Prostate gland (tissue), 2 donors: ENCODE measurements at regions not wholly inside any gene's neighbourhood (a gene's known extent, or its start where the extent isn't known, plus 50 kb on each side); places are given as distances from the start of the nearest gene placed in this dataset.

Experiments
- DNase-seq: peaks from one replicate; pipeline ENCODE4 v3.0.0-alpha.2; 2019; ENCODE audit warnings: low spot score
- H3K27ac ChIP-seq, 2 donors: fragments of 200-600 bp; sonication (generic); 2 replicates each; pipeline ENCODE4 v1.5.1; 2017 to 2019
- H3K27me3 ChIP-seq: fragments of 200-600 bp; sonication (generic); replicated peaks from 2 replicates; pipeline ENCODE4 v1.5.1; 2019; ENCODE audit not compliant: insufficient read depth
- H3K36me3 ChIP-seq, 2 donors: fragments of 200-600 bp; sonication (generic); 1 replicate in 1 of 2; 2 replicates in 1 of 2; pipeline versions ENCODE4 v1.5.1 to v1.8.1; 2017 to 2019
- H3K4me1 ChIP-seq: fragments of 200-600 bp; sonication (generic); replicated peaks from 2 replicates; pipeline ENCODE4 v1.5.1; 2019
- H3K4me3 ChIP-seq, 2 donors: fragments of 200-600 bp; sonication (generic); 2 replicates each; pipeline ENCODE4 v1.5.1; 2017 to 2019
- H3K9me3 ChIP-seq: fragments of 200-600 bp; sonication (generic); 2 replicates; pipeline ENCODE4 v1.5.1; 2017
- POLR2A ChIP-seq: fragments of 450-650 bp; IDR thresholded peaks from one replicate; pipeline ENCODE4 v1.6.1; 2016; ENCODE audit warnings: antibody characterized with exemption, mild to moderate bottlenecking
- POLR2AphosphoS5 ChIP-seq: sonication (generic); formaldehyde crosslinking; IDR thresholded peaks from one replicate; pipeline ENCODE4 v1.6.1; 2017; ENCODE audit warnings: antibody characterized with exemption
- WGBS: methylation state at CpG from one replicate; pipeline ENCODE4 v1.1.5; 2018; 5-methylcytosine and 5-hydroxymethylcytosine counted together
- intact Hi-C: fragments of 100-400 bp; cut with DNase I; formaldehyde crosslinking; loops from one replicate; pipeline ENCODE4 v1.14.2; 2022
- TF ChIP-seq, protein P1 (sequence below), 4 experiments: fragments of 200-600 bp in 2 of 4; fragments of 450-650 bp in 2 of 4; sonication (generic) in 2 of 4; IDR thresholded peaks; 1 replicate in 3 of 4; 2 replicates in 1 of 4; pipeline ENCODE4 v1.5.1; 2016 to 2019; ENCODE audit warnings: antibody characterized with exemption in 4 of 4, mild to moderate bottlenecking in 2 of 4, moderate library complexity in 2 of 4

DNA sequence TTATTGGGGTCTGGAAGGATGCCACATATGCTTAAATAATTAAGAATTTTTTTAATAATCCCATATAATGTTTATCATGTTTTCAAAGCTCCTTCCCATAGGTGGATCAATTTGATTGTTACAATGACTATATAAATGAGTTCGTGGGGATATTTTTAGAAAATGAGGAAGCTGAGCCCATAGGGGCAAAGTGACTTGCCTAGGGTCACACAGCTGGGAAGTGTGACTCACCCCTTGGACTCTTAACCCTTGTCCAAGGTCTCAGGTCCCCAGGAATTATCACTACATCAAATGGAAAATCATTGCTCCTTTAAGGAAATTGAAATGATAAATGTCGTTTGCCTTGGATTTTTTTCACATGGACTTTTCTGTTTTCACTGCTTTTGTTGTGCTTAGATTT is 161.2 kb upstream of the RGMA start:
- TF ChIP-seq POLR2AphosphoS5: no peak
- TF ChIP-seq POLR2A: no peak
- TF ChIP-seq, protein P1, sequence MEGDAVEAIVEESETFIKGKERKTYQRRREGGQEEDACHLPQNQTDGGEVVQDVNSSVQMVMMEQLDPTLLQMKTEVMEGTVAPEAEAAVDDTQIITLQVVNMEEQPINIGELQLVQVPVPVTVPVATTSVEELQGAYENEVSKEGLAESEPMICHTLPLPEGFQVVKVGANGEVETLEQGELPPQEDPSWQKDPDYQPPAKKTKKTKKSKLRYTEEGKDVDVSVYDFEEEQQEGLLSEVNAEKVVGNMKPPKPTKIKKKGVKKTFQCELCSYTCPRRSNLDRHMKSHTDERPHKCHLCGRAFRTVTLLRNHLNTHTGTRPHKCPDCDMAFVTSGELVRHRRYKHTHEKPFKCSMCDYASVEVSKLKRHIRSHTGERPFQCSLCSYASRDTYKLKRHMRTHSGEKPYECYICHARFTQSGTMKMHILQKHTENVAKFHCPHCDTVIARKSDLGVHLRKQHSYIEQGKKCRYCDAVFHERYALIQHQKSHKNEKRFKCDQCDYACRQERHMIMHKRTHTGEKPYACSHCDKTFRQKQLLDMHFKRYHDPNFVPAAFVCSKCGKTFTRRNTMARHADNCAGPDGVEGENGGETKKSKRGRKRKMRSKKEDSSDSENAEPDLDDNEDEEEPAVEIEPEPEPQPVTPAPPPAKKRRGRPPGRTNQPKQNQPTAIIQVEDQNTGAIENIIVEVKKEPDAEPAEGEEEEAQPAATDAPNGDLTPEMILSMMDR (IDR thresholded peaks at IDR 0.05): no peak
- Histone ChIP-seq H3K36me3 (no peaks in the 10 kb centered on the region), H3K4me1 (no peaks in the 10 kb centered on the region), H3K4me3 (no peak overlapping the region), H3K27ac (no peak overlapping the region), H3K27me3 (no peaks in the 10 kb centered on the region), H3K9me3 (no peaks in the 10 kb centered on the region)
- WGBS: 68% methylated on average over 2 of the region's 2 CpGs
- intact Hi-C loops: no loop called here
- no peak for DNase-seq

DNA sequence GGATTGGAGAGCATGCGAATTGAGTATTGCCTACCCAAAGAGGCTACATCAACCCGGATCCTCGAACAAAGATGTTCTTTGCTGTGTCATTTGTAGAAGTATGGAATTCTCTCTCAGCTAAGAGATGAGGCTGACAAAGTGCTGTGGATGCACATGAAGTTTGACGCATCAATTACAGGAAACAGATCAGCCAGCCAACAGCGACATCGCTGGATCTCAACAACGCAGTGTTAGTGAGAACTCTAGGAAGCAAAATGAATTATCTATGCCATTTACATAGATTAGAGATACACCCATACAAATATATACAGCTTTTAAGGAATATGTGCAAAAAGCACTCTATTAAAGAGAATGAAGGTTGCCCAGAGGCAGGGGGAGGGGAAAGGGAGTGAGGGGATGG is 160.6 kb upstream of the RGMA start:
- WGBS: 82% methylated on average over 7 of the region's 7 CpGs
- no peaks in the 10 kb centered on the region for H3K4me1 ChIP-seq
- TF ChIP-seq POLR2A (no peak), POLR2AphosphoS5 (no peak)
- TF ChIP-seq, protein P1 (IDR thresholded peaks at IDR 0.05): no peak
- H3K4me3 ChIP-seq: no peak overlapping the region
- no peaks in the 10 kb centered on the region for H3K9me3 ChIP-seq
- H3K27me3 ChIP-seq: no peaks in the 10 kb centered on the region
- intact Hi-C loops: no loop called here
- DNase-seq: no peak
- no peak overlapping the region for H3K27ac ChIP-seq
- no peaks in the 10 kb centered on the region for H3K36me3 ChIP-seq

DNA sequence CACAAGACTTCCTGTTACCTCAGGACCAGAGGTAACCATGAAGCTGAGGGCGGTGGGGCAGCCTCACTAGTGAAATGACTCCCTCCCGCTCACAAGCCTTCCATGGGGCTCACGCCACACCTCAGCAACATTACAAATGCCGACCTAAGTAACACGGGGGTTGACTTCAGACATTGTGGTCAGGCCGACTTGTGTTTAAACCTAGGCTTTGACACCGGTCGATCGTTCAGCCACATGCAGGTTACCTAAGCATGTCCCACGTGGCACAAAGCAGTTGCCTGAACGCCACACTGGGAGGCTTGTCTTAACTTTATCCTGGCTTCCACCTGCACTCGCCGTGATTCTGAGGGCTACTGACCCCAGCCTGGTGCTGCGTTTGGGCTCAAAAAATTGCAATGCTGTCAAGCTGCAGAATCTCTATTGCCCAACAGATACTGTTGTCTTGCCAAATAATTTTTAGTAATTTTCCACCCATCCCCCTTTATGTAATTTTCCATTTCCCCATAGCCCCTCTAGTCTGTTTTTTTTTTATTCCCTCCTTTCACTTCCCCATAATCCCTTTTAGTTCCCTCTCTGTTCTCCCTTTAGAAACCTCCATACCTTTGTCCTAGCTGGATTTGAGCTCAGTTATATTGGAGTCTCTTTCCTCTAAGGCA is 158.6 kb upstream of the RGMA start:
- Histone ChIP-seq H3K4me1 (no peaks in the 10 kb centered on the region), H3K27ac (no peak overlapping the region), H3K4me3 (no peak overlapping the region), H3K36me3 (no peaks in the 10 kb centered on the region), H3K9me3 (no peaks in the 10 kb centered on the region), H3K27me3 (no peaks in the 10 kb centered on the region)
- whole genome bisulfite sequencing: 79% methylated on average over 14 of the region's 14 CpGs
- intact Hi-C loops: no loop called here
- TF ChIP-seq POLR2AphosphoS5: no peak
- TF ChIP-seq, protein P1 (IDR thresholded peaks at IDR 0.05): no peak
- TF ChIP-seq POLR2A: no peak
- DNase-seq: no peak

DNA sequence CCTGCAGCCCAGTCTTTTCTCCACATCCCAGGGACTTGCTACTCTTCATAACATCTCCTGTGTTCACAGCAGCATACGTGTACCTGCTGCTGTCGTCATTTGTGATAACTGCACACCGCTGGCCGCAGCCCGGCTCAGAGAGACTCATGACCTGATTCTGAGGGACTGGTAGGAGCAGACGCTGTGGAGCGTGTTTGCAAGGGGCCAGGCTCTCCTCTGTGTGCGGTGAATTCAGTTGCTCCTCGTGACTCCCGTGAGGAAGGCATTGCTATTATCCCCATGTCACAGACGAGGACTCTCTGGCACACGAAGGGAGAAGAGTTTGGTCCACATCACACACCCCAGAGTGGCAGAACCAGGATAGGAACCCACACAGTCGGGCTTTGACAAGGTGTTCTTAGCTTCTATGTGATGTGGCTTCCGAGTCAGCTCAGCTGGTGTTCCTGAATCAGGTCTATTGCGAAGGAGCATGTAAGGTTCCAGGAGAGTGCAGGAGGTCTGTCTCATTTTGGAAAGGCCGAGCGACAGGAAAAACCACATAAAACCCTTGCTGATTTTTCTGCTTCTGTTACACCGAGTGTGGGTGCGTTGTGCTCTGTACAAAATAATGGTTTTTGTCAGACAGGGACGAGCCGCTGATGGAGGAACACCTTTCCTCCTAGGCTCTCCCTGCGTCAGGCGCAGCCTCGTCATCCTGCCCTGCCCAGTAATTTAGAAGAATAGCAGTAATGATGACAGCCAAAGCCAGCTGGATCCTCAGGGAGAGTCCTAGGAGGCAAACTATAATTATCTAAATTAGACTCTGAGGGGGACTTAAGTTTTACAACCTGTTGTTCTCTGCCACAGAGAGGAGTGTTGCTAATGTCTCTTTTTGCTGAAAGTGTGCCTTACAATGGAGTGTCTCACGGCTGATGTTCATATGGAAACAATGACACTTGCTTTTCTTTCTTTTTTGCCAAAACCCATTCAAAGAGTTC is 157.5 kb upstream of the RGMA start:
- Histone ChIP-seq H3K36me3 (no peaks in the 10 kb centered on the region), H3K9me3 (no peaks in the 10 kb centered on the region), H3K4me3 (no peak overlapping the region), H3K4me1 (no peaks in the 10 kb centered on the region), H3K27ac (no peak overlapping the region), H3K27me3 (no peaks in the 10 kb centered on the region)
- intact Hi-C loops: no loop called here
- DNase-seq: no peak
- WGBS: 84% methylated on average over 25 of the region's 25 CpGs
- TF ChIP-seq POLR2AphosphoS5 (no peak), POLR2A (no peak)
- TF ChIP-seq, protein P1 (IDR thresholded peaks at IDR 0.05): no peak
